ENCODE measurements at regions not wholly inside any gene's neighbourhood (a gene's known extent, or its start where the extent isn't known, plus 50 kb on each side); places are given as distances from the start of the nearest gene placed in this dataset.

DNA sequence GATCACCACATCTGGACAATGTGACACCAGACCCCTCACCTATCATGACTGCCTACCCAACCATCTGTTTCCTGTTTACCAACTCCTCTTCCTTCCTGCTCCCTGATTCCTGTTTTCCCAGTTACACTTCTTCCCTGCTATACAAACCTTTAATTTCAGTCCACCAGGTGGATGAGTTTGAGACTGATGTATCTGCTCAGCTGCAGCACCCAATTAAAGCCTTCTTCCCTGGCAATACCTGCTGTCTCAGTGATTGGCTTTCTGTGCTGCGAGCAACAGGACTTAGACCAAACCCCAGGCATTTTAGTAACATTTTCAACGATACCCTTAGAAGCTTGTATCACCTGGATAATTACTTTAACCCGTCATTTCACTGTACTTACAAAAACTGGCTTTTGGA, 968.2 kb upstream of the NR2F2 start:
- H3K36me3 ChIP-seq (ENCODE audit: insufficient read depth, low read length): no peaks in the 10 kb centered on the region
- no peaks in the 10 kb centered on the region for H3K27me3 ChIP-seq (ENCODE audit: insufficient read depth, low read length)
- no peak overlapping the region for H3K4me3 ChIP-seq (ENCODE audit: low read length)
- peaks cover 3% of the 10 kb centered on the region for H3K9me3 ChIP-seq (ENCODE audit: low read length)
- H2AFZ ChIP-seq (ENCODE audit: low read depth, low read length): no peak overlapping the region
- peaks cover 15% of the 10 kb centered on the region for H3K4me1 ChIP-seq (ENCODE audit: insufficient read depth, low read length)

DNA sequence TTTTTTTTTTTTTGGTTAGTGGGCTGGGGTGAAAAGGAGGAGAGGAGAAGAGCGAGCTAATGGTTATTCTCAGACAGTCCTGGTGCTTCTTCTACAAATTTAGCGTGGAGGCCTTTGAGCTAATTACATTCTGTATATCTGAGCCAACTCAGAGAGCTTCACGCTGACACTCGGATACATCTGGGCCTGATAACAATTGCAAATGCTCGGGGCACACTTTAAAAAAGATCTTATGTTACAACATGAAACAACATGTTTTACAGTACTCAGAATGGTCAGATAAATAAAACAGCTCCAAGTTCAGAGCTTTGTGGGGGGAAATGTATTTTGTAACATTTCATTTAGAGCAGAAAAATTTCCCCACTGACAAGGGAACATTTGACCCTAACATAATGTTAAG, 966.9 kb upstream of the NR2F2 start:
- no peak overlapping the region for H2AFZ ChIP-seq (ENCODE audit: low read depth, low read length)
- H3K4me1 ChIP-seq (ENCODE audit: insufficient read depth, low read length): peaks cover 23% of the 10 kb centered on the region
- H3K4me3 ChIP-seq (ENCODE audit: low read length): no peak overlapping the region
- peaks cover 3% of the 10 kb centered on the region for H3K9me3 ChIP-seq (ENCODE audit: low read length)
- H3K36me3 ChIP-seq (ENCODE audit: insufficient read depth, low read length): no peaks in the 10 kb centered on the region
- no peaks in the 10 kb centered on the region for H3K27me3 ChIP-seq (ENCODE audit: insufficient read depth, low read length)

DNA sequence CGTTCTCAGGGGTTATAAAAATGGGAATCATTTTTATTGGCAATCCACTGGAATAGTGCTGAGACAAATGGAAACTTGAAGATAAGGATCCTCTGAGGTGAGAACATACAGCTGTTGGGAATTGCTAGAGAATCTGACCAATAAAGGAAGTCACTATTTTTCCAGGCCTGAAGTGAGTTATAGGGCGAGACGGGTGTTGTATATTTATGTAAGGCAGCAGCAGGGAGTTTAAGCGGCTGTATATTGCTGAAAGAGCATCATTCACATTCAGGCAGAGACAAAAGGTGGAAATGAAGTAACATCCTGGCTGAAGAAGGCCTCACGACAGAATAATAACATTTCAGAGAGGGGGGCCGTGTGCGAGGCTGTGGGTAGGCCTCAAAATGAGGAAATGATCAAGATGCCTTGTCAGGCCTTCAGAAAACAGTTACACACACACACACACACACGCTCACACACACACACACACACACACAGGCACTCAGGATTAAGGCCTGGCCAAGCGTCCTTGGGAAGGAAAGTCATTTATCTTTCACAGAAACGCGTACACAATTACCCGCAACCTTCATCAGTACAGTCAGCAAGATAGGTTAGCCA, 964.9 kb upstream of the NR2F2 start:
- Histone ChIP-seq H3K4me3 (ENCODE audit: low read length) (no peak overlapping the region), H3K4me1 (ENCODE audit: insufficient read depth, low read length) (peaks cover 31% of the 10 kb centered on the region), H3K36me3 (ENCODE audit: insufficient read depth, low read length) (no peaks in the 10 kb centered on the region), H2AFZ (ENCODE audit: low read depth, low read length) (no peak overlapping the region), H3K27me3 (ENCODE audit: insufficient read depth, low read length) (no peaks in the 10 kb centered on the region), H3K9me3 (ENCODE audit: low read length) (peaks cover 3% of the 10 kb centered on the region)

DNA sequence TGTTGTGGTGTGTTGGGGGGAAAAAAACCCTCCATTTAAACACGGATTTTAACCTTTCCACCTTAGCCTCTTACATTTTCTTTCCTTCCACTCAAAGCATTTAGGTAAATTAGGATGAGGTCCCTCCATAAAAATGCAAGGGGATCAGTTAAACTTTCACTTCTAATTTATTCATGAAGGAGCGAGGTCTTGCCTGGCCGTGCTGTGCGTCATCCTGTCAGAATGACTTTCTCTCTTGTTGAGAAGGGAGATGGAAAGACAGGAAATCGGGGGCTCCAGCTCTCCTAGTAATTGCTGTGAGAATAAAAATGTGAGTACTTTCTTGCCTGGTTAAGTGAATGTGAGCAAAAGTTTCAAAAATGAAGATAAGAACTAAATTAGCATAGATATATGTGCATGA, 962.3 kb upstream of the NR2F2 start:
- Histone ChIP-seq H3K4me3 (ENCODE audit: low read length) (no peak overlapping the region), H3K36me3 (ENCODE audit: insufficient read depth, low read length) (no peaks in the 10 kb centered on the region), H3K27me3 (ENCODE audit: insufficient read depth, low read length) (no peaks in the 10 kb centered on the region), H2AFZ (ENCODE audit: low read depth, low read length) (no peak overlapping the region), H3K4me1 (ENCODE audit: insufficient read depth, low read length) (peaks cover 31% of the 10 kb centered on the region), H3K9me3 (ENCODE audit: low read length) (no peaks in the 10 kb centered on the region)

DNA sequence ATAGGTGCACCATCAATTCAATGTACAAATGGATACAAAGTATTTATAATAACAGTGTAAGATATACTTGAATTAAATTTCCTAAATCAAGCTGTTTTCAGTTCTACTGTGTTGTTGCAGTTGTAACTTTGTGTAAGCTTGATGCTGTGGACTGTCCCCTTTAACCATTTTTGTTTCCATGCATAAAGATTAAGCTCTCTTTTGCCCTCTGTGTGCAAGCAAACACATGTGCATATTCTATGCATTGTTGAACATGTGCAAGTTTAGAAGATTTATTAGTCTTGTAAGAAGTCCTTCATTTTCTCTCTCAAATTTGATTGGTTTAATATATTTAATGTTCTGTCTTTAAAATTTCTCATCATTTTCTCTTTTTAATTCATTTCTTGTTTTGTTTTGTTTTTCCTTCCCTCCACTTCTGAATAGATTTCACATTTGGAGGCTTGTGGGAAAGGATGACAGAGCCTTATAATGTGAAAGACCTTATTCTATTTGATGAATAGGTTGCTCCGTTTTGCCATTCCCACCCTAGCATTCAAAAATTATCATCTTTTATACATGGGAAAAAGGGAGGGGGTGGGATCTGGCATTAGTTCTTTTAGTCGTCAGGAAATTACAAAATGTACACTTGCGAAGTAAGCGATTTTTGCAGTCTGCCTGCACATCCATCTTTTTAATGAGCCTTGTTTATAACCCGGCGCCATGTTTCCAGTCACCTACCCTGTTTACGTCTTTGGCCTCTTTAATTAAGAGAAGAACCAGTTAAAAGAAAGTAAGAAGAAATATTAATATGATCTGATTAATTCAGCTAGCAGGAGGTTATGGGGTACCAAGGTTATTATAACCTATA, 961.5 kb upstream of the NR2F2 start:
- H3K36me3 ChIP-seq (ENCODE audit: insufficient read depth, low read length): no peaks in the 10 kb centered on the region
- no peak overlapping the region for H3K4me3 ChIP-seq (ENCODE audit: low read length)
- H3K4me1 ChIP-seq (ENCODE audit: insufficient read depth, low read length): peaks cover 25% of the 10 kb centered on the region
- no peak overlapping the region for H2AFZ ChIP-seq (ENCODE audit: low read depth, low read length)
- no peaks in the 10 kb centered on the region for H3K27me3 ChIP-seq (ENCODE audit: insufficient read depth, low read length)
- no peaks in the 10 kb centered on the region for H3K9me3 ChIP-seq (ENCODE audit: low read length)

DNA sequence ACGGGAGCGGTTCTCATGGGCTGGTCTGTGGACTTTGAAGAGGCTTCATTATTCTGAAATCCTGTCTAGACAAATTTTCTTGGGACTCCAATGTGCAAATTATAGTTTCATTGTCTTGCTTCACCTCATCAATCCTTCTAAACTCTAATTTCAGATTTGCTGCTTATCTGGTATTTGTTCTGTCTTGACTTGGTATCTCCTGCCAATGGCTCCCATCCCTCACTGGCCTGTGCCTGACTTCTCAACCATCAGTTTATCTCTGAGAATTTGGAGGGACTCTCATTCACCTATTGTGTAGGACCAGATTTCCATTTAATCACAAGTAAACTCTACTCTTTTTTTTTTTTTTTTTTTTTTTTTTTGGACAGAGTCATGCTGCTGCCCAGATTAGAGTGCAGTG, 960.2 kb upstream of the NR2F2 start:
- H3K9me3 ChIP-seq (ENCODE audit: low read length): no peaks in the 10 kb centered on the region
- H3K4me1 ChIP-seq (ENCODE audit: insufficient read depth, low read length): peaks cover 25% of the 10 kb centered on the region
- H3K27me3 ChIP-seq (ENCODE audit: insufficient read depth, low read length): no peaks in the 10 kb centered on the region
- H3K4me3 ChIP-seq (ENCODE audit: low read length): no peak overlapping the region
- no peaks in the 10 kb centered on the region for H3K36me3 ChIP-seq (ENCODE audit: insufficient read depth, low read length)
- no peak overlapping the region for H2AFZ ChIP-seq (ENCODE audit: low read depth, low read length)

DNA sequence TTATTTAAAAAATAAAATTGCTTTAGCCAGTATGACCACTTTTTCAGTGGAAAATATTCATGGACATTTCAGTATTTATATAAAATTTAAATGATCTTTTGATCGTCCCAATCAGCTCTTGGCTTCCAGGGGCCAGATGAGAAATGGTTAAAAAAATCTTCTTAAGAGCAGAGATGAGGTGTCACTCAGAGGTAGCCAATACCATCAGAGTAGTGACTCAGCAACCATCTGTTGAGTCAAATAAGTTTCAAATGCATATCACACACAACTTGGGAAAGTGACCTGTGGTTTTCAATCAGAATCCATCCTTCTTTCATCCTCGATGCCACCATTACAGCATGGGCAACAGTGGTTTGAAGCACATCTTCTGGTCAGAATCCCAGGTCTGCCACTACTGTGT, 958.8 kb upstream of the NR2F2 start:
- H3K4me1 ChIP-seq (ENCODE audit: insufficient read depth, low read length): peaks cover 16% of the 10 kb centered on the region
- H3K9me3 ChIP-seq (ENCODE audit: low read length): no peaks in the 10 kb centered on the region
- H3K36me3 ChIP-seq (ENCODE audit: insufficient read depth, low read length): no peaks in the 10 kb centered on the region
- H3K4me3 ChIP-seq (ENCODE audit: low read length): no peak overlapping the region
- no peaks in the 10 kb centered on the region for H3K27me3 ChIP-seq (ENCODE audit: insufficient read depth, low read length)
- H2AFZ ChIP-seq (ENCODE audit: low read depth, low read length): no peak overlapping the region

DNA sequence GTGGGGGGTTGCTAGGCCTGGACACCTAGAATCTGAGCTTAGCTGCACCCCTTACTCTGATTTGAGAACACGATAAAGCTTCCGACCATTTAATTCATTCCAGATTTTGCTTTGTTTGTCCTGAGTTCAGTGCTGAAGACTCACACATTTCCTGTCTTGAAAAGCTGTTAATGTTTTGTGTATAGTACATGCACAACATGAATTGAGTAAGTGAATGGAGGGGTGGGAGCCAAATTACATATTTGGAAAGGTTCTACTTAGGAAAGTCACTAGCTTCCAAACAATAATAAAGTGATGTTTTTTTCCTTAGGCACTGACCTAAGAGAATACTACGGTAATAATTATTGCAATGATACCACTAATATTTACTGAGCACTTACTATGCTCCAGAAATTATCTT, 955.2 kb upstream of the NR2F2 start:
- H2AFZ ChIP-seq (ENCODE audit: low read depth, low read length): no peak overlapping the region
- no peak overlapping the region for H3K4me3 ChIP-seq (ENCODE audit: low read length)
- H3K36me3 ChIP-seq (ENCODE audit: insufficient read depth, low read length): no peaks in the 10 kb centered on the region
- no peaks in the 10 kb centered on the region for H3K9me3 ChIP-seq (ENCODE audit: low read length)
- H3K27me3 ChIP-seq (ENCODE audit: insufficient read depth, low read length): no peaks in the 10 kb centered on the region
- no peaks in the 10 kb centered on the region for H3K4me1 ChIP-seq (ENCODE audit: insufficient read depth, low read length)

DNA sequence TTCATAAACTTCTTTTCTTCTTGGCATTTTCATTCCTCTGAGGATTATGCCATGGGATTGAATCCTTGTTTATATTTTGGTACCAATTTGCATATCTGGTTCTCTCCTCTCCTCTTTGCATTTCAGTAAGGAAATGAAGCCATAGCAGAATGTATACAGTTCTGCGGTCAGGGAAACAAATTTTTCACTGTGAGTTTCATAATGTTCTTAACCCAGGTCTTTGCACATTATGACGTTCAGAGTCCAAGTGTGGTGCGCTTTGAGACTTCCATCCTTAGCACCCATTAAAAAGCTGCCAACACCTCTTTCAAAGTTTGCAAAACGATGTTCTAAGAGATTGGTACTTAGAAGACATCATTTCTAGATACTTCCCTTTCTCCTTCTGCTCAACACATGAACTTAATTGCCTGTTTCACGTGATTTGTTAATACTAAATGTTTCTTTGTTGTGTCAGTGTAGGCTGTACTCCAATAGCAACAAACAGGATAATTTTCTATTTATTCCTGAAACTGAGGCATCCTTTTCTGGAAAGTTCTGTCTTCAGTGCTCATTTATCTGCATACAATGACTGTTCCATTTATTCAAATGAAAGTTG, 953.1 kb upstream of the NR2F2 start:
- no peaks in the 10 kb centered on the region for H3K4me1 ChIP-seq (ENCODE audit: insufficient read depth, low read length)
- H3K27me3 ChIP-seq (ENCODE audit: insufficient read depth, low read length): no peaks in the 10 kb centered on the region
- no peak overlapping the region for H2AFZ ChIP-seq (ENCODE audit: low read depth, low read length)
- no peak overlapping the region for H3K4me3 ChIP-seq (ENCODE audit: low read length)
- no peaks in the 10 kb centered on the region for H3K36me3 ChIP-seq (ENCODE audit: insufficient read depth, low read length)
- H3K9me3 ChIP-seq (ENCODE audit: low read length): no peaks in the 10 kb centered on the region

DNA sequence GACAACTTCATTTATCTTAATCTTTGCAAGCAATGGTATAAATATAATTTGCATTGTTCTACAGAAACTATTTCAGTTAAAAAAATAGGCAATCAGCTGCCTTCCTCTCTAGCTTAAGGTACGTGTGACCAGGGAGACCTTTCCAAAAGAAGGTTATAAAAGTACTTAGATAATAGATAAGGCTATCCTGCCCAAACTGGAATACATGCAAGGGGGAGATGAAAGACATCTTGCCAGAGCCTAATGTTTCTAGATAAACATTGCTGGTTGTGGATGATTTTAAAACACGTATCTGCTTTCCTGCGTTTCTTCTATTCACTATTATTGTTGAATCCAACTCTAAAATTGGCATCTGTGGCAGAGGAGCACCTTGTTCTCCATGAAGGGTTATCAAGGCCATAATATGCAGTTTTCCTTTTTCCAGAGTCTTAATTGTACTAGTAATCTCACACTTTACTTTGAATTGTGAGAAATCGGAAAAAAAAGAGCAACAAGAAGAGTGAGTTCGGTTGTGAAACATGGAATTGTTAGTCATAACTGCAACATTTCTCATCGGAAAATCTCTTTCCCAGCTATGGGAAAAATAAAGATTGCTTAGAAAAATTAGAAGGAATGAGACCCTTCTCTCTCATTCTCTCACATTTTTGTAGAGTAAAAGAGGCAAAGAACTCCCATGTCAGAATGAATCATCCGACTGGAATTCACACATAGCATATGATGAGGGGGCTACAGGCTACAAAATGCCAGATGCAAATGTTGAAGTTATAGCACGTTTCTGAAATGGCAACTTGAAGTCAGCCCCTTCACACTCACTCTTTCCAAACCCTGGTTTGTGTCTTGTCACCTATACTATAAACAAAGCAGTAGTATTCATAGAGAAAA, 936.1 kb upstream of the NR2F2 start:
- Histone ChIP-seq H3K27me3 (ENCODE audit: insufficient read depth, low read length) (no peaks in the 10 kb centered on the region), H3K36me3 (ENCODE audit: insufficient read depth, low read length) (no peaks in the 10 kb centered on the region), H3K9me3 (ENCODE audit: low read length) (no peaks in the 10 kb centered on the region), H3K4me3 (ENCODE audit: low read length) (no peak overlapping the region), H3K4me1 (ENCODE audit: insufficient read depth, low read length) (peaks cover 9% of the 10 kb centered on the region), H2AFZ (ENCODE audit: low read depth, low read length) (peak overlapping the region; percentile 23)

DNA sequence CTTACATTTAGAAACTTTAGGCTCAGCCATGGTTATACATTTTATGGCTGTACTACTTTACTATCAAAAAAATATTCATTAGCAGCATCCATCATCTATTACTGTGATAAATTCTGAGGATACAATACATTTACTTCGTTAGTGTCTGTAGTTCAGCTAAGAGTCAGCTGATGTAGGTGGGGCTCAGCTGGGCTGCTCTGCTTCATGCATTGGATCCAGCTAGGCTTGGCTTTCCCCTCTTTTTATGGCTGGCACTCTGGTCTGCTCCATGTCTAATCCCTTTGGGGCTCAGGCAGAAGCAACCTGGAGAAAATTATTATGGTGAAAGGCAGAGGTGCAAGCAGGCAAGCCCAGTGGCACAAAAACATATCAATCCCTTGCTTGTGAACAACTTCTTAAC, 930.1 kb upstream of the NR2F2 start:
- no peaks in the 10 kb centered on the region for H3K36me3 ChIP-seq (ENCODE audit: insufficient read depth, low read length)
- H3K27me3 ChIP-seq (ENCODE audit: insufficient read depth, low read length): no peaks in the 10 kb centered on the region
- no peaks in the 10 kb centered on the region for H3K9me3 ChIP-seq (ENCODE audit: low read length)
- no peaks in the 10 kb centered on the region for H3K4me1 ChIP-seq (ENCODE audit: insufficient read depth, low read length)
- no peak overlapping the region for H2AFZ ChIP-seq (ENCODE audit: low read depth, low read length)
- no peak overlapping the region for H3K4me3 ChIP-seq (ENCODE audit: low read length)

DNA sequence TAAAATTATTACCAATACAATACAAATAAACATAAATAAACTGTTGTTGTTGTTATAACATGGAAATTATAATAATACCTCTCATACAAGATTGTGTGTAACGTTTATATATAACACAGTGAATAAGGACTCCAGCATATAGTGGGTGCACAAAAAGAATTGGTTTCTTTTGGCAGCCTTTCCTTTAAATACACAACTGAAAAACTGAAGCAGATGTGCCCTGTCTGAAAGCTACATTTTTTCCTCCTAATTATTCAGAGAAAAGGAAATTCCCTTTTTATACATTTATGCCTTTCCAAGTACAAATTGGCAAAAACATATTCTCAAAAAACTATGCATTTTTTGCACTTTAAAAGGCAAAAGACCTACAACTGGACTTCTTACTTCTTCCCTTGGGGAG, 928.9 kb upstream of the NR2F2 start:
- H3K36me3 ChIP-seq (ENCODE audit: insufficient read depth, low read length): no peaks in the 10 kb centered on the region
- no peaks in the 10 kb centered on the region for H3K9me3 ChIP-seq (ENCODE audit: low read length)
- no peak overlapping the region for H3K4me3 ChIP-seq (ENCODE audit: low read length)
- H3K27me3 ChIP-seq (ENCODE audit: insufficient read depth, low read length): no peaks in the 10 kb centered on the region
- no peaks in the 10 kb centered on the region for H3K4me1 ChIP-seq (ENCODE audit: insufficient read depth, low read length)
- H2AFZ ChIP-seq (ENCODE audit: low read depth, low read length): no peak overlapping the region

DNA sequence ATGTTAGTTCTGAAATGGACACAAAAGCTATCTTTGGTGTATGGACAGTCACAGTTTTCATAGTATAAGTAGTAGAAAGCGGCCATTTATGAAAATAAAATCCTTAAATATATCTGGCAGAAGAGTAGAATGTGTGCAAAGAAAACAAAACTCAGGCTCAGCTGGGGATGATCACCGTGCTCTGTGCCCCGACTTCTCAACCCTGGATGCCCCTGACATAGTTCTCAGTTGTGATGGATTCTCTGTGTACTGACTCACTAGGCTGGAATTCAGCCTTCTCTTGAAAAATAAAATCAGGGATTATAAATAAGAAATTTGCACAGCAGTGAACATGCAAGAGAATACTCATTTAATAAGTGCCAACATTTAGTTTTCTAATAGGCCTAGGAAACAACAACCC, 925.1 kb upstream of the NR2F2 start:
- no peak overlapping the region for H2AFZ ChIP-seq (ENCODE audit: low read depth, low read length)
- peaks cover 8% of the 10 kb centered on the region for H3K4me1 ChIP-seq (ENCODE audit: insufficient read depth, low read length)
- no peak overlapping the region for H3K4me3 ChIP-seq (ENCODE audit: low read length)
- H3K9me3 ChIP-seq (ENCODE audit: low read length): no peaks in the 10 kb centered on the region
- H3K36me3 ChIP-seq (ENCODE audit: insufficient read depth, low read length): no peaks in the 10 kb centered on the region
- H3K27me3 ChIP-seq (ENCODE audit: insufficient read depth, low read length): no peaks in the 10 kb centered on the region

Data from neuron (in vitro differentiated cells).